ENCODE measurements at regions not wholly inside any gene's neighbourhood (a gene's known extent, or its start where the extent isn't known, plus 50 kb on each side); places are given as distances from the start of the nearest gene placed in this dataset.

DNA sequence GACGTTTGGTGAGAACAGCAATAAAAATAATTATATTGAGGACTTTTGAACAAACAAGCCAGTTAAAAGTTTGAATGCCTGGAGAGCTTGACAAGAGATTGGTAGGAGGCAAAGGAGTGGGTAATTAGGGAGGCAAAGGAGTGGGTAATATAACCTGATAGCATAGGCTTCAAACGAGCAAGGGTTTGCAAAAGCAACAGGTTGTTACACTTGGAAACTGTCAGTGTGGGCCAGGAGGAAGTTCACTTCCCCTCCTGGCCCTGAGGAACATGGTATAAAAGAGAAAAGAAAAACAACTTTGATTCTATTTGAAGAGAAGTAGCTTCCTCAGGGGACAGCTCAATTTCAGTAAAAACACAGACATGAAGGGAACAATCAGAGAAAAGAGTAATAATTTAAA, 121.7 kb downstream of the CCER1 start:
- H4K20me1 ChIP-seq = no peaks in the 10 kb centered on the region
- no peak overlapping the region for H3K27ac ChIP-seq
- no peak overlapping the region for H3K4me3 ChIP-seq
- no peaks in the 10 kb centered on the region for H3K36me3 ChIP-seq
- H3K4me1 ChIP-seq = peaks cover 0 to 10% (median 7%) of the 10 kb centered on the region in 10 experiments; a peak in 9 of 20 replicates
- H3K9me3 ChIP-seq (replicated peaks in 1 of 11) = no peaks in the 10 kb centered on the region
- no peak for TF ChIP-seq Cebpa-rat (IDR thresholded peaks at IDR 0.05)
- H3K27me3 ChIP-seq = no peaks in the 10 kb centered on the region
- H3K9ac ChIP-seq = no peak overlapping the region
- H3K4me2 ChIP-seq = peak overlapping the region in 6 of 11 experiments; percentile 2 to 47 (median 32); a peak in 9 of 22 replicates

DNA sequence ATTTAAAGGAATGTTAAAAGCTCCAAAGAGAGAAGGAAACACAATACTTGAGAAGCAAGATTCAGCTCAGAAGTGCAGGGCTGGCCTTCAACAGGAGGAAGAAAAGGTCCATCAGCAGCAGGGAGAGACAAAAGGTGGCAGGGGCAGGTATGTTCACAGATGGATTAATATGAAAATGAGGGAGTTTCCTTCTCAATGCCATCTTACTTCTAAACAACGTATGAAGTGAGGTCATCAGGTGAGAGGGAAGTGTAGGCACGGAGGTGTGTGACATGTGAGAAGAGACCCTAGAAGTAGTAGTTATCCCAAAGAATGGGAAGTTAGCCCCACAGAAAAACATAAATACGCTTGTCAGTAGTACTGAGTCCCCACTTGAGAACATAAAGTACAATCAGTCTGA, 122.5 kb downstream of the CCER1 start:
- no peaks in the 10 kb centered on the region for H3K9me3 ChIP-seq (replicated peaks in 1 of 11)
- H3K4me2 ChIP-seq = no peak overlapping the region
- H3K27ac ChIP-seq = no peak overlapping the region
- H3K27me3 ChIP-seq = no peaks in the 10 kb centered on the region
- no peak overlapping the region for H3K4me3 ChIP-seq
- no peak overlapping the region for H3K9ac ChIP-seq
- H3K4me1 ChIP-seq = peaks cover 0 to 10% (median 7%) of the 10 kb centered on the region in 10 experiments; a peak in 9 of 20 replicates
- no peak for TF ChIP-seq Cebpa-rat (IDR thresholded peaks at IDR 0.05)
- H3K36me3 ChIP-seq = no peaks in the 10 kb centered on the region
- H4K20me1 ChIP-seq = no peaks in the 10 kb centered on the region

DNA sequence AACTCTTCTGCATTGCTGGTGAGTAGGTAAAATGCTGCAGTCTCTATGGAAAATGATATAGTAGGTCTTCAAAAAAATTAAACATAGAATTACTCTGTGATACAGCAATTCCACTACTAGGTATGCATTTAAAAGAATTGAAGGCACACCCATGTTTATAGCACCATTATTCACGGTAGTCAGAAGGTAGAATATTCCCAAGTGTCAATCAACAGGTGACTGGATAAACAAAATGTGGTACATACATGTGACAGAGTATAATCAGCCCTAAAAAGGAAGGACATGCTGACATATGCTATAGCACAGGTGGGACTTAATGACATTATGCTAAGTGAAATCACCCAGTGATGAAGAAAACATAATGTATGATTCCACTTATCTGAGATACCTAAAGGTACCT, 123.3 kb downstream of the CCER1 start:
- H3K4me1 ChIP-seq = peaks cover 0 to 10% (median 7%) of the 10 kb centered on the region in 10 experiments; a peak in 9 of 20 replicates
- H3K9me3 ChIP-seq (replicated peaks in 1 of 11) = no peaks in the 10 kb centered on the region

DNA sequence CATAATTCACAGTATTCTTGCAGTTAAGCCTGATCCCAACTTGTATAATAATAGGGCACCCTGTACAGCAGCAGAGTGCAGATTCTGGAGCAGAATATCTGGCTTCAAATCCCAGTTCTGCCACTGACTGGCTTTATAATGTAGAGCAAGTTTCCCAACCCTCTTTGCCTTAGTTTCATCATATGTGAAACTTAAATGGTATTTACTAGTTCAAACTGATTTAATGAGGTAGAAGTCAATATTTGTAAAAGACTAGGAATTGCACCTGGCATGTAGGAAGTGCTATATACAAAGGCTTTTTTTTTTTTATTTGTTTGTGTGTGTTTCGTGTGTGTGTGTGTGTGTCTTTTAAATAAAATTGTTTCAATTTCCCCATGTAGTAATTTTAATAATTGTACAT, 125.9 kb downstream of the CCER1 start:
- H3K27me3 ChIP-seq = no peaks in the 10 kb centered on the region
- TF ChIP-seq Cebpa-rat (IDR thresholded peaks at IDR 0.05) = no peak
- H3K4me1 ChIP-seq = peaks cover 0 to 10% (median 7%) of the 10 kb centered on the region in 10 experiments; a peak in 9 of 20 replicates
- no peak overlapping the region for H3K4me2 ChIP-seq
- peaks cover 0 to 2% (median under 1%) of the 10 kb centered on the region in 11 experiments; a peak in 7 of 22 replicates for H3K9me3 ChIP-seq (replicated peaks in 1 of 11)
- no peak overlapping the region for H3K9ac ChIP-seq
- no peak overlapping the region for H3K4me3 ChIP-seq
- H3K27ac ChIP-seq = no peak overlapping the region
- H3K36me3 ChIP-seq = no peaks in the 10 kb centered on the region
- H4K20me1 ChIP-seq = no peaks in the 10 kb centered on the region

More for the DNA sequence above, 123.3 kb downstream of the CCER1 start:
- no peak overlapping the region for H3K4me3 ChIP-seq
- no peaks in the 10 kb centered on the region for H3K27me3 ChIP-seq
- no peak overlapping the region for H3K9ac ChIP-seq
- no peak for TF ChIP-seq Cebpa-rat (IDR thresholded peaks at IDR 0.05)
- H3K27ac ChIP-seq = no peak overlapping the region
- H3K36me3 ChIP-seq = no peaks in the 10 kb centered on the region
- H4K20me1 ChIP-seq = no peaks in the 10 kb centered on the region
- no peak overlapping the region for H3K4me2 ChIP-seq

DNA sequence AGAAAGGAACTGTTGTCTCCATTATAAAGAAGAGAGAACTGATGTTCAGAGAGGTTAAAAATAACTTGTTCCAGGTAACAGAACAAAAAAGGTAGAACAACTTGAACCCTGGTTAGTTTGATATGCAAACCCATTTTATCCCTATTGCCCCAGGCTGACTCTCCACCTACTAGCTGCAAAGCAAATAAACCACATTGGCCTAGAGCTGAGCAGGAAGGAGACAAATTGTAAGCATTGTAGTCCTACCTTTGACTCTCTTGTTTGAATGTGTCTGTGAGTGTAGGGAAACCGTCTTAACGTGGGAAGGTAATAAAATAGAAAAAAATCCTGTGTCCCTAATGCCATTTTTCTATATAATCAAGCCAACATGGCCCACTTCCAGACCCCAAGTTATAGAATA, 126.4 kb downstream of the CCER1 start:
- no peak for TF ChIP-seq Cebpa-rat (IDR thresholded peaks at IDR 0.05)
- Histone ChIP-seq H3K4me3 (no peak overlapping the region), H3K4me1 (peaks cover 0 to 8% (median 6%) of the 10 kb centered on the region in 10 experiments; a peak in 9 of 20 replicates)

DNA sequence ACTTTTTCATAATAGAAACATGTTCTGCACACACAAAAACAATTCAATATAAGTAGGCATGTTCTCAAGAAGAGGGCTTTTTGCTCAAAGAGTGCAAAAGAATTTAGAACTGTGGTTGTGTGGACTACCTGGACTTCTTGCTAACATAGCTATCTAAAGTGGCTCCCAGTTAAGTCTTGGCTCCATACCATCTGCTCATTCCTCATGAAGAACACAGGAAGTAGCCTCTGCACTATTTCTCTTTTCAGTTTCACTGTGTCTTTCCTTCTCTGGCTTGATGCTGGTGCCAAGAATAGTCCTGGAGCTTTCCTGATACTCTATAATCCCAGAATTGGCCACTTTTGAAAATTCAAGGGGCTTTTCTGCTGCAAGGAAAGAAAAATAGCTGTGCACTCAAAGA, 127.4 kb downstream of the CCER1 start:
- TF ChIP-seq Cebpa-rat (IDR thresholded peaks at IDR 0.05) = no peak
- no peaks in the 10 kb centered on the region for H3K27me3 ChIP-seq
- H4K20me1 ChIP-seq = no peaks in the 10 kb centered on the region
- no peak overlapping the region for H3K27ac ChIP-seq
- H3K4me2 ChIP-seq = no peak overlapping the region
- no peak overlapping the region for H3K4me3 ChIP-seq
- H3K36me3 ChIP-seq = no peaks in the 10 kb centered on the region
- H3K9ac ChIP-seq = no peak overlapping the region
- H3K9me3 ChIP-seq (replicated peaks in 1 of 11) = peaks cover 0 to 8% (median 5%) of the 10 kb centered on the region in 11 experiments; a peak in 9 of 22 replicates
- H3K4me1 ChIP-seq = no peaks in the 10 kb centered on the region

More for the DNA sequence above, 126.4 kb downstream of the CCER1 start:
- Histone ChIP-seq H3K36me3 (no peaks in the 10 kb centered on the region), H3K9ac (no peak overlapping the region), H3K4me2 (no peak overlapping the region), H3K27ac (no peak overlapping the region), H3K27me3 (no peaks in the 10 kb centered on the region), H4K20me1 (no peaks in the 10 kb centered on the region), H3K9me3 (replicated peaks in 1 of 11) (peaks cover 0 to 7% (median 5%) of the 10 kb centered on the region in 11 experiments; a peak in 9 of 22 replicates)

DNA sequence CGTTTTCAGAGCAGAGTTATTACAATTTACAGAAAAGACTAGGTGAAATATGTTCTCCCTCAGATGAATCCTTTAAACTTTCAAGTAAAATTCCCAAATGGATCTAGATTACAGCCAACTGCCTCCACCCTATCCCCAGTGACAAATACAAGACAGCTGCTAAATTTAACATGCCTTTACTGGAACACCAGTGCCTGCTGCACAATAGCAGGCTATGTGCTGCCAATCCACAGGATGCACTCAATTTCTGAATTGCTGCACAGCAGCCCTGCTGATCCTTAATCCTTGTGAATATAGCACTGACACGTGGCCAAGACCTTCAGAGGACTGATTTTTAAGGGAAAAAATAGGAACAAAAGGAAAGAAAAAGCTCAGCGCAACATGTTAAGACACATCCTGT, 128.9 kb downstream of the CCER1 start:
- Histone ChIP-seq H3K27me3 (no peaks in the 10 kb centered on the region), H3K4me2 (no peak overlapping the region), H3K4me3 (no peak overlapping the region), H3K27ac (no peak overlapping the region), H3K36me3 (no peaks in the 10 kb centered on the region), H4K20me1 (no peaks in the 10 kb centered on the region), H3K4me1 (no peaks in the 10 kb centered on the region), H3K9ac (no peak overlapping the region), H3K9me3 (replicated peaks in 1 of 11) (peaks cover 0 to 8% (median 5%) of the 10 kb centered on the region in 11 experiments; a peak in 9 of 22 replicates)
- no peak for TF ChIP-seq Cebpa-rat (IDR thresholded peaks at IDR 0.05)

DNA sequence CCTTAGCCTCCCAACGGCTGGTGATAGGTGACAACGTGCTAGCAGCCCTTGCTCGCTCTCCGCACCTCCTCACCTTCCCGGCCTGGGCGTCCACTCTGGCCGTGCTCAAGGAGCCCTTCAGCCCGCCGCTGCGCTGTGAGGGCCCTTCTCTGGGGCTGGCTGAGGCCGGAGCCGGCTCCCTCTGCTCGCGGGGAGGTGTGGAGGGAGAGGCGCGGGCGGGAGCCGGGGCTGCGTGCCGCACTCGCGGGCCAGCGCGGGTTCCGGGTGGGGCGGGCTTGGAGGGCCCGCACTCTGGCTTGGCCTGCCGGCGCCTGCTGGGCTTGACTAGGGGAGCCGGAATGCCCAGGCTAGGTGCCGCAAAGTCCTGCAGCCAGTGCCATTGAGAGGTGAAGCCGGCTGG, 131.1 kb downstream of the CCER1 start:
- Histone ChIP-seq H3K4me2 (no peak overlapping the region), H3K4me1 (no peaks in the 10 kb centered on the region), H3K36me3 (no peaks in the 10 kb centered on the region), H3K9ac (no peak overlapping the region), H3K27ac (no peak overlapping the region), H4K20me1 (no peaks in the 10 kb centered on the region), H3K4me3 (no peak overlapping the region), H3K27me3 (no peaks in the 10 kb centered on the region), H3K9me3 (replicated peaks in 1 of 11) (peaks cover 0 to 8% (median 5%) of the 10 kb centered on the region in 11 experiments; a peak in 9 of 22 replicates)
- TF ChIP-seq Cebpa-rat (IDR thresholded peaks at IDR 0.05) = no peak

DNA sequence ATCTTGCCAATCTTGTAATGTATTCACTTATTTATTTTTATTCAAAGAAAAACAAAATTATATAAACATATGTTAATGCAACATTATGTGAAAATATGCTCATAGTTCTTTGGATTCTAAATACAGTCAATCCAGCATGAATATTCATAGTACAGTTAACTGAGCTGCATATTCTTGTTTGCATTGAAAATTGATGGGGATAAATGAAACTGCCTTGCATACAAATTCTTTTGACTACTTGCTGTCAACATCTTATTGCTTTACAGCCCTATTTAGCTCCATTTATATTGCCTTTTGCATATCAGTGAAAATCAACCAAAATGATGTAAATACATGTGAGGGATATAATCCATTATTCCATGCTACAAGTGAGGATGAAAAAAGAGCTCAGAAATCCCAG, 135.3 kb downstream of the CCER1 start:
- no peak for TF ChIP-seq Cebpa-rat (IDR thresholded peaks at IDR 0.05)
- Histone ChIP-seq H3K9me3 (replicated peaks in 1 of 11) (peaks cover 0 to 8% (median 5%) of the 10 kb centered on the region in 11 experiments; a peak in 9 of 22 replicates), H3K36me3 (no peaks in the 10 kb centered on the region), H3K27ac (no peak overlapping the region), H3K27me3 (no peaks in the 10 kb centered on the region), H3K4me1 (no peaks in the 10 kb centered on the region), H4K20me1 (no peaks in the 10 kb centered on the region), H3K4me3 (no peak overlapping the region), H3K9ac (no peak overlapping the region), H3K4me2 (no peak overlapping the region)

DNA sequence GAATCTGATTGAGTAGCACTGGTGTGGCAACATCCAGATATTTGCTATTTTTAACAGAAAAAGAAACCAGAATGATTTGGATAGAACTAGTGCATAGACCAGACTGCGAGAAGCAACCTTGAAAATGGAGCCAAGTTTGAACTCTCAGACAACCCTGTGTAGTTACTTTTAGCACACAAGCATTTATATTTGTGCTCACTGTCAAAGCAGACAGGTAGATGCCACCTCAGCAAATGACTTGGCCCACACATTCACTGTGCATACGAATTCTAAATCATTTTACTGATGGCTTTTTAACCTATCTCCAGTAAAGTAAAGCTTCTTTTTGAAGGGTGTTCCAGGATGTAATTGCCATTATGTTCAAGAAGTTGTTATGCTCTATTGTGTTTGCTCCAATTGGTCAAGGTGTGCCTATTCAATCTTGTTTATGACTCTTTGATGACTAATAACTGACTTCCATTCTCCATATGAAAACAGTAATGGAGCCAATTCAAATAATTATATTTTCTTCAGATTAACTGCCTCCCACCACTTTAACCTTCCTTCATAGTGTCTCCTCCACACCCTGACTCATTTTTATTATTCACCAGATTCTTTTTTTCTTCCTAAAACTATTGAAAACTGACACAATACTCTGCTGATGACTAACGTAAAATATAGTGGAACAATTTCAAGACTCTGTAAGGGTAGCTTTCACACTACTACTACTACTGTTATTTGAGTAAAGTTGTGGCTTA, 138.5 kb downstream of the CCER1 start:
- TF ChIP-seq Cebpa-rat (IDR thresholded peaks at IDR 0.05) = no peak
- Histone ChIP-seq H3K9me3 (replicated peaks in 1 of 11) (no peaks in the 10 kb centered on the region), H3K4me1 (no peaks in the 10 kb centered on the region), H3K27me3 (no peaks in the 10 kb centered on the region), H3K4me2 (no peak overlapping the region), H3K9ac (no peak overlapping the region), H4K20me1 (no peaks in the 10 kb centered on the region), H3K27ac (no peak overlapping the region), H3K36me3 (no peaks in the 10 kb centered on the region), H3K4me3 (no peak overlapping the region)

Measured in BLaER1 treated with 17β-estradiol and CSF1 and Interleukin-3, amounts not matched to agents 10 nM and 100 nM (cell line).